ENCODE measurements at regions not wholly inside any gene's neighbourhood (a gene's known extent, or its start where the extent isn't known, plus 50 kb on each side); places are given as distances from the start of the nearest gene placed in this dataset.

GRCh38 chr21:27171707-27172106, 204.8 kb upstream of the ADAMTS5 start:
- H3K9me3 Mint-ChIP-seq (ENCODE audit: low read depth), result peaks cover 2% of the 10 kb centered on the region
- DNase-seq, result no peak
- no peak overlapping the region for H3K27ac Mint-ChIP-seq
- CTCF ChIA-PET, result no interaction called here
- H3K4me1 Mint-ChIP-seq, result no peaks in the 10 kb centered on the region
- no peaks in the 10 kb centered on the region for H3K27me3 Mint-ChIP-seq
- H3K36me3 Mint-ChIP-seq, result no peaks in the 10 kb centered on the region
- ATAC-seq, result no peak
- H3K4me3 Mint-ChIP-seq, result no peak overlapping the region

GRCh38 chr21:27168084-27168483, 201.2 kb upstream of the ADAMTS5 start:
- CTCF ChIA-PET, result no interaction called here
- DNase-seq (no peak), ATAC-seq (no peak)
- H3K4me1 Mint-ChIP-seq, result no peaks in the 10 kb centered on the region
- H3K27me3 Mint-ChIP-seq, result no peaks in the 10 kb centered on the region
- H3K27ac Mint-ChIP-seq, result no peak overlapping the region
- no peak overlapping the region for H3K4me3 Mint-ChIP-seq
- no peaks in the 10 kb centered on the region for H3K36me3 Mint-ChIP-seq
- H3K9me3 Mint-ChIP-seq (ENCODE audit: low read depth), result peaks cover 9% of the 10 kb centered on the region

- Mint-ChIP-seq H3K9me3 (ENCODE audit: low read depth) (peaks cover 11% of the 10 kb centered on the region), H3K36me3 (no peaks in the 10 kb centered on the region), H3K27me3 (no peaks in the 10 kb centered on the region), H3K4me3 (no peak overlapping the region), H3K4me1 (no peaks in the 10 kb centered on the region), H3K27ac (no peak overlapping the region)
- CTCF ChIA-PET, result no interaction called here
- no peak for ATAC-seq
- DNase-seq, result no peak
These were observed 197.6 kb upstream of the ADAMTS5 start for GRCh38 chr21:27164208-27165177.

- no peaks in the 10 kb centered on the region for H3K27me3 Mint-ChIP-seq
- no peak for ATAC-seq
- H3K9me3 Mint-ChIP-seq (ENCODE audit: low read depth), result peaks cover 10% of the 10 kb centered on the region
- no peaks in the 10 kb centered on the region for H3K36me3 Mint-ChIP-seq
- H3K4me1 Mint-ChIP-seq, result no peaks in the 10 kb centered on the region
- no peak for DNase-seq
- no peak overlapping the region for H3K27ac Mint-ChIP-seq
- CTCF ChIA-PET, result no interaction called here
- H3K4me3 Mint-ChIP-seq, result no peak overlapping the region
These were observed 192.1 kb upstream of the ADAMTS5 start for GRCh38 chr21:27158967-27159366.

GRCh38 chr21:27157097-27157496, 190.2 kb upstream of the ADAMTS5 start:
- Mint-ChIP-seq H3K27me3 (no peaks in the 10 kb centered on the region), H3K27ac (no peak overlapping the region), H3K36me3 (no peaks in the 10 kb centered on the region), H3K4me1 (no peaks in the 10 kb centered on the region), H3K9me3 (ENCODE audit: low read depth) (peaks cover 9% of the 10 kb centered on the region), H3K4me3 (no peak overlapping the region)
- ATAC-seq (no peak), DNase-seq (no peak)
- CTCF ChIA-PET, result no interaction called here

- Mint-ChIP-seq H3K27me3 (no peaks in the 10 kb centered on the region), H3K36me3 (no peaks in the 10 kb centered on the region)
- CTCF ChIA-PET, result no interaction called here
These were observed 189.8 kb upstream of the ADAMTS5 start for GRCh38 chr21:27156666-27157065.

GRCh38 chr21:27155130-27155500, 188.2 kb upstream of the ADAMTS5 start:
- CTCF ChIA-PET, result no interaction called here
- Mint-ChIP-seq H3K9me3 (ENCODE audit: low read depth) (peaks cover 6% of the 10 kb centered on the region), H3K27ac (no peak overlapping the region), H3K4me1 (no peaks in the 10 kb centered on the region), H3K27me3 (no peaks in the 10 kb centered on the region), H3K4me3 (no peak overlapping the region), H3K36me3 (no peaks in the 10 kb centered on the region)
- no peak for DNase-seq
- no peak for ATAC-seq

More at GRCh38 chr21:27156666-27157065, 189.8 kb upstream of the ADAMTS5 start:
- H3K4me3 Mint-ChIP-seq, result no peak overlapping the region
- H3K27ac Mint-ChIP-seq, result no peak overlapping the region
- DNase-seq (no peak), ATAC-seq (no peak)
- H3K4me1 Mint-ChIP-seq, result no peaks in the 10 kb centered on the region
- peaks cover 6% of the 10 kb centered on the region for H3K9me3 Mint-ChIP-seq (ENCODE audit: low read depth)

GRCh38 chr21:27154451-27155129, 187.7 kb upstream of the ADAMTS5 start:
- CTCF ChIA-PET, result no interaction called here
- Mint-ChIP-seq H3K4me3 (no peak overlapping the region), H3K4me1 (no peaks in the 10 kb centered on the region), H3K9me3 (ENCODE audit: low read depth) (peaks cover 6% of the 10 kb centered on the region), H3K27me3 (no peaks in the 10 kb centered on the region), H3K27ac (no peak overlapping the region), H3K36me3 (no peaks in the 10 kb centered on the region)
- no peak for ATAC-seq
- DNase-seq, result no peak

GRCh38 chr21:27152996-27153395, 186.1 kb upstream of the ADAMTS5 start:
- no peak for ATAC-seq
- Mint-ChIP-seq H3K27me3 (no peaks in the 10 kb centered on the region), H3K4me3 (no peak overlapping the region), H3K27ac (no peak overlapping the region), H3K36me3 (no peaks in the 10 kb centered on the region), H3K4me1 (no peaks in the 10 kb centered on the region), H3K9me3 (ENCODE audit: low read depth) (peaks cover 6% of the 10 kb centered on the region)
- DNase-seq, result no peak
- CTCF ChIA-PET, result no interaction called here

GRCh38 chr21:27149034-27149433, 182.1 kb upstream of the ADAMTS5 start:
- no peak for ATAC-seq
- H3K4me1 Mint-ChIP-seq, result no peaks in the 10 kb centered on the region
- CTCF ChIA-PET, result no interaction called here
- H3K27me3 Mint-ChIP-seq, result no peaks in the 10 kb centered on the region
- no peaks in the 10 kb centered on the region for H3K36me3 Mint-ChIP-seq
- H3K27ac Mint-ChIP-seq, result no peak overlapping the region
- no peak for DNase-seq
- H3K4me3 Mint-ChIP-seq, result no peak overlapping the region
- peaks cover 6% of the 10 kb centered on the region for H3K9me3 Mint-ChIP-seq (ENCODE audit: low read depth)

GRCh38 chr21:27146268-27146667, 179.4 kb upstream of the ADAMTS5 start:
- DNase-seq (no peak), ATAC-seq (no peak)
- CTCF ChIA-PET, result no interaction called here
- Mint-ChIP-seq H3K36me3 (no peaks in the 10 kb centered on the region), H3K4me3 (no peak overlapping the region), H3K9me3 (ENCODE audit: low read depth) (peaks cover 4% of the 10 kb centered on the region), H3K4me1 (no peaks in the 10 kb centered on the region), H3K27me3 (no peaks in the 10 kb centered on the region), H3K27ac (no peak overlapping the region)

- no peaks in the 10 kb centered on the region for H3K27me3 Mint-ChIP-seq
- DNase-seq (no peak), ATAC-seq (no peak)
- CTCF ChIA-PET, result no interaction called here
- H3K4me3 Mint-ChIP-seq, result no peak overlapping the region
- H3K9me3 Mint-ChIP-seq (ENCODE audit: low read depth), result peaks cover 10% of the 10 kb centered on the region
- no peak overlapping the region for H3K27ac Mint-ChIP-seq
- no peaks in the 10 kb centered on the region for H3K4me1 Mint-ChIP-seq
- no peaks in the 10 kb centered on the region for H3K36me3 Mint-ChIP-seq
These were observed 178.4 kb upstream of the ADAMTS5 start for GRCh38 chr21:27145134-27145798.

GRCh38 chr21:27143476-27143875, 176.6 kb upstream of the ADAMTS5 start:
- no peak for DNase-seq
- Mint-ChIP-seq H3K4me3 (no peak overlapping the region), H3K27me3 (no peaks in the 10 kb centered on the region), H3K4me1 (no peaks in the 10 kb centered on the region), H3K9me3 (ENCODE audit: low read depth) (peaks cover 10% of the 10 kb centered on the region), H3K27ac (no peak overlapping the region), H3K36me3 (no peaks in the 10 kb centered on the region)
- no peak for ATAC-seq
- CTCF ChIA-PET, result no interaction called here

GRCh38 chr21:27139526-27139925, 172.6 kb upstream of the ADAMTS5 start:
- Mint-ChIP-seq H3K27me3 (no peaks in the 10 kb centered on the region), H3K4me1 (no peaks in the 10 kb centered on the region), H3K27ac (no peak overlapping the region), H3K4me3 (no peak overlapping the region), H3K36me3 (no peaks in the 10 kb centered on the region), H3K9me3 (ENCODE audit: low read depth) (peaks cover 6% of the 10 kb centered on the region)
- DNase-seq (no peak), ATAC-seq (no peak)
- CTCF ChIA-PET, result no interaction called here

All from activated CD8-positive, alpha-beta memory T cell treated with anti-CD3 and anti-CD28 coated beads, Interleukin-2, amount 10 ng/mL, durations not matched to agents 7 days and 5 days (primary cell).